C4-2B (cell line): ENCODE measurements at regions not wholly inside any gene's neighbourhood (a gene's known extent, or its start where the extent isn't known, plus 50 kb on each side); places are given as distances from the start of the nearest gene placed in this dataset.

ENCODE experiments used
- ZFX ChIP-seq: fragments of 450-650 bp; IDR thresholded peaks from 2 replicates; pipeline ENCODE4 v1.6.1; 2017
- TF ChIP-seq, protein P1 (sequence below): fragments of 450-650 bp; conservative IDR thresholded peaks from 2 replicates; pipeline ENCODE4 v1.5.1; 2017; ENCODE audit warnings: mild to moderate bottlenecking

DNA sequence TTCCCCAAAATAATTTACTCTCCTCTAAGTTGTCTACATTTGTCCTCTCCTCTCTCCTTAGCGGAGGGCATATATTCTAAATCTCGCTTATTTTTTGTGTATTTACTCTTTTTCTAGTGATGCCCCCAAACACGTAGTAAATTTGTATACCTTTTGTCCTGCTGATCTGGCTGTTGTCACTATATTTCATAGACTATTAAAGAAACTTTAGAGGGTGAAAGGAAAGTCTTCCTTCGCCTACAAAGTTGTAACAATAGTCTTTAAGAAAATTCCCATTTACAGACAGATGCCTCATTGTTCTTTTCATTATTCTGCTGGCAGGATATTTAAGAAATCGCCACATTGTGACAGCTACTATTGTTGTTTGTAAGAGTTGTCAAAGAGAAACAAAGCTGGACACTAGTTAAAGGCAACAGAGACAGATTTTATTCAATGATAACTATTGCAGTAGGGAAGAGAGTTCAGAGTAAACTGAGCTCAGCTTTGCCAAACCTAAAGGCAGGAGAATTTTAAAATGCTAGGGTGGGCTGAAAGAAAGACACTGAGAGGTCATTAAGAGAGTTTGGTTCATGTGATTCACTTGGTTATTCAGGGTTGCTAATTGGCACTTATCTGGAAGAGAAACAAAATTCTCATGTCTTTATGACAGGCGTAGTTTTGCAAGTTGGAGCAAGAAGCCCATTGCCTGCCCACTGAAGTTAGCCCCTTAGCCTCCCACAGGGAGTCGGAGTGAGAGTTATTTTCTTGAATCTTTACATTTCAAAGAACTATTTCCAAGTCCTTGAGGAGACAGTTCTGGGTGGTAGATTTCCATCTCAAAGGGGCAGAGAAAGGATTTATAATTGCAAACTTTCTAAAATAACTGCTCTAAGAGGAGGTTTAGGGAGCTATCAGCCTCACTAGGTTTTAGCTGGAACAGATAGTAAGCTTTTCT lies 1272.5 kb upstream of the SEL1L start:
- TF ChIP-seq, protein P1, sequence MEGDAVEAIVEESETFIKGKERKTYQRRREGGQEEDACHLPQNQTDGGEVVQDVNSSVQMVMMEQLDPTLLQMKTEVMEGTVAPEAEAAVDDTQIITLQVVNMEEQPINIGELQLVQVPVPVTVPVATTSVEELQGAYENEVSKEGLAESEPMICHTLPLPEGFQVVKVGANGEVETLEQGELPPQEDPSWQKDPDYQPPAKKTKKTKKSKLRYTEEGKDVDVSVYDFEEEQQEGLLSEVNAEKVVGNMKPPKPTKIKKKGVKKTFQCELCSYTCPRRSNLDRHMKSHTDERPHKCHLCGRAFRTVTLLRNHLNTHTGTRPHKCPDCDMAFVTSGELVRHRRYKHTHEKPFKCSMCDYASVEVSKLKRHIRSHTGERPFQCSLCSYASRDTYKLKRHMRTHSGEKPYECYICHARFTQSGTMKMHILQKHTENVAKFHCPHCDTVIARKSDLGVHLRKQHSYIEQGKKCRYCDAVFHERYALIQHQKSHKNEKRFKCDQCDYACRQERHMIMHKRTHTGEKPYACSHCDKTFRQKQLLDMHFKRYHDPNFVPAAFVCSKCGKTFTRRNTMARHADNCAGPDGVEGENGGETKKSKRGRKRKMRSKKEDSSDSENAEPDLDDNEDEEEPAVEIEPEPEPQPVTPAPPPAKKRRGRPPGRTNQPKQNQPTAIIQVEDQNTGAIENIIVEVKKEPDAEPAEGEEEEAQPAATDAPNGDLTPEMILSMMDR = no peak
- no peak for TF ChIP-seq ZFX
